Stimulated activated CD4-positive, alpha-beta T cell treated with anti-CD3 and anti-CD28 coated beads, Interleukin-1b, Interleukin-23, amount 100 ng/mL, for 24 hours (primary cell): ENCODE measurements at regions not wholly inside any gene's neighbourhood (a gene's known extent, or its start where the extent isn't known, plus 50 kb on each side); places are given as distances from the start of the nearest gene placed in this dataset.
"Not testable (repeated sequence)": the region's sequence is repeated elsewhere in the genome, so short reads cannot be mapped to it uniquely, and the experiment has no call there.

Experiments used
- DNase-seq, 4 experiments: peaks; one replicate each; pipeline ENCODE4 v3.0.0-alpha.2; 2020; ENCODE audit warnings: low read depth in 4 of 4, low spot score in 1 of 4

GRCh38 chrX:140447150-140447549 is 57.7 kb downstream of the SOX3 start:
- DNase-seq, result no peak

- no peak for DNase-seq
These were observed 64.0 kb downstream of the SOX3 start for GRCh38 chrX:140440876-140441275.

DNA sequence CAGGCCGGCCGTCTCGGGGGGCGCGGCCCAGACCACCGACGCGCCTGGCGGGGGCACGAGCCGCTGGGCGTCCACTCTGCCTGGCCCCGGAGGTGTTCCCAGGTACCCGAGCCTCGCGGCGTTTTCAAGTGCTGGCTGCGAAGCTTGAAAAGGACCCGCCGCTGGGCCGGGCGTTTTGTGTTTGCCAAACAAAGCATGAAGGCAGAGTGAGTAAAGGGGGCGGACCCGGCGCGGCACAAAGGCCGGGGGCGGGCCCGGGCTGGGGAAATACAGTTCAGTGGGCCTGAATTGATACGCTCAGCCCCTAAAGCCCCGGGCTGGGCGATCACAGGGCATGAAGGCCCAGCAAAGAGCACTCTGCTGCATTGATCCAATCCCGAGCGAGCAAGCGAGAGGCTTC is 65.4 kb downstream of the SOX3 start:
- no peak for DNase-seq

DNA sequence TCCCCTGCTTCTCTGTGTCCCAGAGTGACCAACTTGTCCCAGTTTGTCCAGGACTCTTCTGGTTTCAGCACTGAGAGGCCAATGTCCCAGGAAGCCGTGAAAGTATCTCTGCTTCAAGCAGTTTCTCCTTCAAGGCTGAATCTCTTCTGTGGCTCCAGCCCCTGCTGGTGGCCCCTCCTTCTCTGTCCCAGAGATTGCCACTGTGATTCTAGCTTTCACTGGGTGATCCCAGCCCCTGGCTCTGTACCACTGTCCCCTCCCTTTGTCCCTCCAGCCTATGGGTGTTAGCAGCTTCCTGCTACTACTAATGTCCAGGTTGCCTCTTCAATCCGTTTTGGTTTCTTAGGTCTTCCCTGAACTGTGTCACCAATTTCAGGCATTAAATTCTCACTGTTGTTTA is 70.5 kb downstream of the SOX3 start:
- no peak for DNase-seq

DNA sequence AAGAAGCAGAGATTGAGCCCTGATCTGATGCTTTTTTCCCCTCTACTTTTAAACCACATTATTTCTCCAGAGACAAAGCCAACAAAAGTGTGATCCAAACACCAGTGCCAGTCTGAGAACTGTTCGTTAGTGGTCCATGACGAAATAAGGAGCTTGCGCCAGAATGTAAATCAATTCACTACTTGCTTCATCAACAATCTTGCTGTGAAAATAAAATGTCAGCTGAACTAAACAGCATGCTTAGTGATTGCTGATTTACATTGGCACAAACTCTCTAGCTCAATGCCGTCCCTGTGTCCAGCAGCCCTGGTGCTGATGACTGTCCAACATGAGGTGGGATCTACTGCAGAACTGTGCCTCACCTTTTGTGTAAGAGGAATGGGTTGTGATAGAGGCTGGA is 71.3 kb downstream of the SOX3 start:
- no peak for DNase-seq

- DNase-seq, result no peak
These were observed 72.3 kb downstream of the SOX3 start for GRCh38 chrX:140432346-140433175.

DNA sequence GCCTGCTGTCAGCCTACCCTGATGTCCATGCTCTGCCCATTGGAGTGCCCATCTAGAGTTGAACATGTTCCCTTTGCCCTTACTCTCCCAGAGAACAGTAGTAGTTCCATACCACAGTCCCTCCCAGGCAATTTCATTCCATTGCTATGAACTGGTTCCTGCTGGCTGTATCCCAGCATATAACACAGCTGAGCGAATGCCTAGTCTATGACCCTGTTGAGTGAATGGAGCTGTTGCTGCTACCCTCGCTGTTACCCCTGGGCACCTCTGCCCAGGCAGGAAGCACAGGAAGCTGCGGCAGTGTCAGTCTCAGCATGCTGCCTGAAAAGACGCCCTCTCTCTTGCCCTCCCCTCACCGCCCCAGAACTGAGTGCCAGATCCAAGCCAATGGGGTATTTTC is 73.3 kb downstream of the SOX3 start:
- no peak for DNase-seq

DNA sequence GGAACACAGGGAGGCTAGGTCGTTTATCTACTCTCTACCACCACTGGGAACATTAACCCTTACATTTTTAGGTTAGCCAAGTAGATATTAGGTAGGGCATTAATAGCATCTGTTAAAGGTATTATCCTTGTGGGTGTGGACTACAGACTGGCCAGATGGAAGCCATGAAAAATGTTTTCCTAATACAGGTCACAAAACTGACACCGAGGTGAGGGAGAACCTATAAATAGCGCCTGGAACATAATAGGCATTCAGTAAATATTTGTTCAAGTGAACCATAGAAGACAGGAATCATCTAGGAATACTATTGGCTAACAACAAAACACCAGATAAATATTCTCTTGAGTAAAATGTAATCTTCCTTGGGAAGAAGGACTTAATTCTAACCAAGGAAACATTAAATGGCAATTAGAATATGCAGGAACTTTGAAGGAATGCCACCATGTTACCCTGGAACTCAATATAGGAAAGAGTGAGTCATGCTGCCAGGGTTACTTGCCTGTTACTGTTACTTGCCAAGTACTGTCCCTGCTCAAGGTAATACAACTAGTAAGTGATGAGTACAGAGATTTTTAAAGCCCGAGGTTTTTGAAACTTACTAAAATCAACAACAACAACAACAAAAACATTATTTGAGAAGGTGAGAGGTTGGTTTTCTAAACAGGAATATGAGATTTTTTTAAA is 79.0 kb downstream of the SOX3 start:
- no peak for DNase-seq

DNA sequence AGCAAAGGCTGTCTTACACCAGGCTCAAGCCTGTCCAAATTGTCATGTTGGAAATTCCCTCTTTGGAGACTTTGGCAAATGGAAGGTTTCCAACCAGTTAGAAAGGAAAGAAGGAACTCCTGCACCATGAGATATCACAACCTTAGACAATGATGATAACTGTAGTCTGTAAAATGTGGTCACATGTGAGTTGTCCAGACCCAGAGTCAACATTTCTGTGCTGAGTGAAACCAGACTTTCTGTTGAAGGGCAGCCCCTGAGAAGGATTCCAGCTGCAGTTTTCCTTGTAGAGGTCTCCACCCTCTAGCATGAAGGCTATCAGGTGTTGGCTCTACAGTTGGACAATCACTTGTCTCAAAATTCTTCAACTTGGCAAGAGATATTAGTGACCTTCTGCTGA is 82.4 kb downstream of the SOX3 start:
- DNase-seq, result no peak

- not testable (repeated sequence) for DNase-seq
These were observed 102.7 kb downstream of the SOX3 start for GRCh38 chrX:140402131-140402530.

DNA sequence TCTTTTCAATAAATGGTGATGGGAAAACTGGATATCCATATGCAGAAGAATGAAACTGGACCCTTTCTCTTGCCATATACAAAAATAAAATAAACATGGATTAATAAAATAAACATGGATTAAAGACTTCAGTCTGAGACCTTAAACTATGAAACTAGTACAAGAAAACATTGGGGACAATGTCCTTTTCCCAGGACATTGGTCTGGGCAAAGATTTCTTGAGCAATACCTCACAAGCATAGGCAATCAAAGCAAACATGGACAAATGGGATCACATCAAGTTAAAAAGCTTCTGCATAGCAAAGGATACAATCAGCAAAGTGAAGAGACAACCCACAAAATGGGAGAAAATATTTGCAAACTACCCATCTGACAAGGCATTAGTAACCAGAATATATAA is 108.5 kb downstream of the SOX3 start:
- not testable (repeated sequence) for DNase-seq

DNA sequence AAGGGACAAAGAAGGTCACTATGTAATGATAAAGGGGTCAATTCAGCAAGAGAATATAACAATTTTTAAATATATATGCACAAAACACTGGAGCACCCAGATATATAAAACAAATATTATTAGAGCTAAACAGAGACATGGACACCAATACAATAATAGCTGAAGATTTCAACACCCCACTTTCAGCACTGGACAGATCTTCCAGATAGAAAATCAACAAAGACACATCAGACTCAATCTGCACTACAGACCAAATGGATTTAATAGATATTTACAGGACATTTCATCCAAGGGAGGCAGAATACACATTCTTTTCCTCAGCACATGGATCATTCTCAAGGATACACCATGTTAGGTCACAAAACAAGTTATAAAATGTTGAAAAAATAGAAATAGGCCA is 111.4 kb downstream of the SOX3 start:
- DNase-seq, result no peak

GRCh38 chrX:140391313-140391712 is 113.6 kb downstream of the SOX3 start:
- no peak for DNase-seq

- DNase-seq, result no peak
These were observed 115.5 kb downstream of the SOX3 start for GRCh38 chrX:140389331-140389730.

GRCh38 chrX:140362861-140363260 is 142.0 kb downstream of the SOX3 start:
- no peak for DNase-seq

- no peak for DNase-seq
These were observed 143.9 kb downstream of the SOX3 start for GRCh38 chrX:140360924-140361323.

- no peak for DNase-seq
These were observed 144.6 kb downstream of the SOX3 start for GRCh38 chrX:140360284-140360683.

DNA sequence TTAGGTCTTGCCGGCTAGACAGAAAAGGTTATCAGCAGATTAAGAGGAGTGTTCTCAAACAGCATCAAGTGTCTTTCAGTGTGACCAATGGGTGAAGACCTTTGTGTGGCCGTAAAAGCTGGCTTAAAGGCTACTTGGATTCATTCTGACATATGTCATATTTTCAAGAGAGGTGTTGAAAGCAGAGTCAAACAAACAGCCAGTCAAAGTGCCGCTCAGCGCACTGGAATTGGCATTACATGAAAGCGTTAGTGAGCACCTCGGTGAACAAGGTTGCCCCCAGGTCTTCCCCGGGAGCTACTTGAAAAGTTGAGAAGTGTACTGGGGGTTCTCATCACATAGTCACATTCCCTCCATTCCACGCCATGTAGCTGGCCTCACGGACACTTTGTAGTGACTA is 148.9 kb downstream of the SOX3 start:
- DNase-seq, result no peak

DNA sequence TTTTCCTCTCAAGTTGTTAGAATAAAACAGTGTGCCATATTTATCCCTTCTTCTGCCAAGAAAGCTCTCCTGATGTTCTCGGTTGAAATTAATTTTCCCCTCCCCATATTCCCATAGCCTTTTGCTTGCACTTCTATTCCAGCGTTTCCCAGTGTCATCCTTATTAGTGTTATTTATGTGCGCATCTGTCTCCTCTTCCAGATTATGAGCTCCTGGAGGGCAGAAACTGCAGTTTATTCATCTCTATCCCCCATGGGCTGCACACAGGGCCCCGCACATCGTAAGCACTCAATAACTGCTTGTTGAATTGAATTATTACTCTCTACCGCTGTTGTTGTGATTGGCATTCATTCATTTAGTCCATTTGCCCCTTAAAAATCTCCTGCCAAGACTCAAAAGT is 149.4 kb downstream of the SOX3 start:
- DNase-seq, result no peak

DNA sequence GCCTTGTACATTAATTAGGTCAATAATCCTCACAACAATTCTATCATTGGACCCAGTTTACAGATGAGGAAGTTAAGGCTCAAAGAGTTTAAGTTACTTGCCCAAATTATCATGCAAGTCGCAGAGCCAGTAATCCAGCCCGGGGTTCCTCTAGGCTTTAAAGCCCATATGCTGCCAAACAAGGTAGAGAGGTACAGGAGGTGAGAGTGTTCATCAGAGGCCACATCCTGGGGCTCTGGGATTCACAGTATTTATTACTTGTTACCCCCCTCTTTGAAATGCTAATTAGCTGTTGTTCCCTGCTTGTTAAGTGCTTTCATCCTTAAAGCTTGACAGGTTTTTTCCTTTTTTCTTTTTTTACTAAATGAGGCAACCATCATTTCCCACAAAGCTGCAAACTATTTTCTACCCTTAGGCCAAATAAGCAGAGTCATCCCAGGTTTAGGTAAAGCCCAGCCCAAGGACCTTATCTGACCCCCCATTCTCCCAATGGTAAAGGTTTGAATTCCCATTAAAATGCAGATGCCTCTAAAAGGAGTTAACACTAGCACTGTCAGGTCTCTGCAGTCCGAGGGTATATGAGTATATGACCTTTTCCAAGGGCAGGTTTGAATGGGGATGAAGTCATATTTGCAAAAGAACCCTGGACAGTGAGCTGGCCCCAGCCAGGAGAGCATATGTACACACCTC is 150.3 kb downstream of the SOX3 start:
- no peak for DNase-seq

GRCh38 chrX:140346729-140347128 is 158.1 kb downstream of the SOX3 start:
- DNase-seq, result no peak

DNA sequence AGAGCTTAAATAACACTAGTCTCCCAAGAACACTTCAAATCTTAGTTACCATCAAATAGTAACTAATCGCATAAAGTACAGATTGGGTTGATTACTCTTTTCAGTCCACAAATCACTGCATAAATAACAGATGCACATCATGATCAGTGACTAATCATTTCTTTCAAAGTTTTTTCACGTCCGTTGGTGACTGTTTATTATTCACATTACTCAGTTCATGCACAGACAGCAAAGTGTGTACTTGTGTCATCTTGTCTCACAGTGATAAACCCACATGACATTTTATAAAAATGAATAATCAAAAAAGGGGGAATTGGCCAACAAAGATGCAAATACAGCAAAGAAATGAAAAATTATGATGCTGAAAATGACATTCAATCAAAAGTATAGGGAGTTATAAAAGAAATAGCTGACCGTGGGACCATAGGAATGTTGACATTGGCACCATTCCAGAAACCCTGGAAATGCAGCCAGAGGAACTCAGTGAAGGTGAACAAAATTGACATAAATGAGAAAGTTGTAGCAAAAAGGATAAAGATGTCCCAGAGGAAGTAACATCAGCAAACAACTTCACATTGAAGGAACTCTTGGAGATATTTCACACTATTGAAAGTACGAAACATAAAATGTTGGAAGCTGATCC is 161.5 kb downstream of the SOX3 start:
- DNase-seq, result no peak
